ENCODE measurements at regions not wholly inside any gene's neighbourhood (a gene's known extent, or its start where the extent isn't known, plus 50 kb on each side); places are given as distances from the start of the nearest gene placed in this dataset.

GRCh38 chr9:108677776-108678175 is 178.0 kb downstream of the ACTL7B start:
- no peak for DNase-seq (ENCODE audit: low spot score)
- in situ Hi-C loops (cut with MboI; ENCODE audit: low pct_unique_long_range_greater_than_20kb, low sequenced_read_pairs, unreplicated experiment): no loop called here
- TF ChIP-seq CTCF (IDR thresholded peaks at IDR 0.05; ENCODE audit: extremely low read depth, insufficient read depth, missing control alignments): no peak

- in situ Hi-C loops (cut with MboI; ENCODE audit: low pct_unique_long_range_greater_than_20kb, low sequenced_read_pairs, unreplicated experiment): no loop called here
Observed at GRCh38 chr9:108676355-108676754, 179.4 kb downstream of the ACTL7B start.

GRCh38 chr9:108675708-108676107 is 180.1 kb downstream of the ACTL7B start:
- DNase-seq (ENCODE audit: low spot score): no peak
- in situ Hi-C loops (cut with MboI; ENCODE audit: low pct_unique_long_range_greater_than_20kb, low sequenced_read_pairs, unreplicated experiment): no loop called here
- no peak for TF ChIP-seq CTCF (IDR thresholded peaks at IDR 0.05; ENCODE audit: extremely low read depth, insufficient read depth, missing control alignments)

More at GRCh38 chr9:108676355-108676754, 179.4 kb downstream of the ACTL7B start:
- no peak for TF ChIP-seq CTCF (IDR thresholded peaks at IDR 0.05; ENCODE audit: extremely low read depth, insufficient read depth, missing control alignments)
- DNase-seq (ENCODE audit: low spot score): no peak

GRCh38 chr9:108674766-108675530 is 180.8 kb downstream of the ACTL7B start:
- in situ Hi-C loops (cut with MboI; ENCODE audit: low pct_unique_long_range_greater_than_20kb, low sequenced_read_pairs, unreplicated experiment): no loop called here
- no peak for TF ChIP-seq CTCF (IDR thresholded peaks at IDR 0.05; ENCODE audit: extremely low read depth, insufficient read depth, missing control alignments)
- no peak for DNase-seq (ENCODE audit: low spot score)

- DNase-seq (ENCODE audit: low spot score): no peak
- in situ Hi-C loops (cut with MboI; ENCODE audit: low pct_unique_long_range_greater_than_20kb, low sequenced_read_pairs, unreplicated experiment): no loop called here
- TF ChIP-seq CTCF (IDR thresholded peaks at IDR 0.05; ENCODE audit: extremely low read depth, insufficient read depth, missing control alignments): no peak
Observed at GRCh38 chr9:108673386-108673785, 182.4 kb downstream of the ACTL7B start.

GRCh38 chr9:108672475-108673190 is 183.2 kb downstream of the ACTL7B start:
- TF ChIP-seq CTCF (IDR thresholded peaks at IDR 0.05; ENCODE audit: extremely low read depth, insufficient read depth, missing control alignments): no peak
- in situ Hi-C loops (cut with MboI; ENCODE audit: low pct_unique_long_range_greater_than_20kb, low sequenced_read_pairs, unreplicated experiment): no loop called here
- DNase-seq (ENCODE audit: low spot score): no peak
